Gastroesophageal sphincter (tissue), 3 donors: ENCODE measurements at regions not wholly inside any gene's neighbourhood (a gene's known extent, or its start where the extent isn't known, plus 50 kb on each side); places are given as distances from the start of the nearest gene placed in this dataset.

ENCODE experiments used
- EP300 ChIP-seq: sonication (generic); formaldehyde crosslinking; IDR thresholded peaks from one replicate; pipeline ENCODE4 v1.6.1; 2017; ENCODE audit warnings: antibody characterized with exemption, mild to moderate bottlenecking
- POLR2A ChIP-seq, 2 donors: fragments of 450-650 bp; IDR thresholded peaks; one replicate each; pipeline ENCODE4 v1.6.1; 2017; ENCODE audit warnings: antibody characterized with exemption in 2 of 2, mild to moderate bottlenecking in 2 of 2, moderate library complexity in 1 of 2
- POLR2AphosphoS5 ChIP-seq: sonication (generic); formaldehyde crosslinking; IDR thresholded peaks from one replicate; pipeline ENCODE4 v1.6.1; 2017; ENCODE audit warnings: antibody characterized with exemption
- TF ChIP-seq, protein P1 (sequence below), 4 experiments: fragments of 200-600 bp in 2 of 4; fragments of 450-650 bp in 2 of 4; sonication (generic) in 1 of 4; IDR thresholded peaks; one replicate each; pipeline ENCODE4 v1.5.1; 2017 to 2019; ENCODE audit warnings: antibody characterized with exemption in 4 of 4, mild to moderate bottlenecking in 2 of 4, moderate library complexity in 2 of 4

DNA sequence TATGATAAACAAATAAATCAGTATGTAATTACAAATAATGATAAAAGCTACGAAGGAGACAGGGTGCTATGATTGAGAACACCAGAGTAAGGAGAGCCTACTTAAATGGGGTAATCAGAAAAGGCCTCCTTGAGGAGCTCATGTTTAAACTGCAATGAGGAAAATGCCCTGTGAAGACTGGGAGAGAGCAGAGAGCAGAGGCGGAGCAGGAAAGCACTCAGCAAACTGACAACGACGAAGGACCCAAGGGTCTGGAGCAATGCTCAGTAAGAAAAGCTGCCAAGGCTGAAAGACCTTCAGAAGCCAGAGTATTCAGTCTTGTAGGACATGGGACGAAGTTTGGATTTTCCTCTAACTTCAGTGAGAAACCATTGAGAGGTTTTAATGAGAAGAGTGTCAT, 114.2 kb upstream of the PLEKHA5 start:
- TF ChIP-seq POLR2A (IDR thresholded peaks at IDR 0.05) (no peak), EP300 (no peak), POLR2AphosphoS5 (no peak)
- TF ChIP-seq, protein P1, sequence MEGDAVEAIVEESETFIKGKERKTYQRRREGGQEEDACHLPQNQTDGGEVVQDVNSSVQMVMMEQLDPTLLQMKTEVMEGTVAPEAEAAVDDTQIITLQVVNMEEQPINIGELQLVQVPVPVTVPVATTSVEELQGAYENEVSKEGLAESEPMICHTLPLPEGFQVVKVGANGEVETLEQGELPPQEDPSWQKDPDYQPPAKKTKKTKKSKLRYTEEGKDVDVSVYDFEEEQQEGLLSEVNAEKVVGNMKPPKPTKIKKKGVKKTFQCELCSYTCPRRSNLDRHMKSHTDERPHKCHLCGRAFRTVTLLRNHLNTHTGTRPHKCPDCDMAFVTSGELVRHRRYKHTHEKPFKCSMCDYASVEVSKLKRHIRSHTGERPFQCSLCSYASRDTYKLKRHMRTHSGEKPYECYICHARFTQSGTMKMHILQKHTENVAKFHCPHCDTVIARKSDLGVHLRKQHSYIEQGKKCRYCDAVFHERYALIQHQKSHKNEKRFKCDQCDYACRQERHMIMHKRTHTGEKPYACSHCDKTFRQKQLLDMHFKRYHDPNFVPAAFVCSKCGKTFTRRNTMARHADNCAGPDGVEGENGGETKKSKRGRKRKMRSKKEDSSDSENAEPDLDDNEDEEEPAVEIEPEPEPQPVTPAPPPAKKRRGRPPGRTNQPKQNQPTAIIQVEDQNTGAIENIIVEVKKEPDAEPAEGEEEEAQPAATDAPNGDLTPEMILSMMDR (IDR thresholded peaks at IDR 0.05): no peak
